Chondrocyte (in vitro differentiated cells): ENCODE measurements at regions not wholly inside any gene's neighbourhood (a gene's known extent, or its start where the extent isn't known, plus 50 kb on each side); places are given as distances from the start of the nearest gene placed in this dataset.

Experiments
- DNase-seq: peaks from one replicate; pipeline ENCODE4 v3.0.0; 2021; ENCODE audit warnings: mixed read lengths, low spot score
- H3K27ac Mint-ChIP-seq: one replicate; pipeline ENCODE4 v1.8.0; 2021; ENCODE audit warnings: mild to moderate bottlenecking, moderate library complexity, mixed read lengths; ENCODE audit not compliant: unreplicated experiment
- H3K27me3 Mint-ChIP-seq: 2 replicates; pipeline ENCODE4 v1.8.0; 2021; ENCODE audit warnings: low read depth, mixed read lengths
- H3K36me3 Mint-ChIP-seq: 2 replicates; pipeline ENCODE4 v1.8.0; 2021; ENCODE audit warnings: low read depth, mixed read lengths
- H3K4me1 Mint-ChIP-seq: 2 replicates; pipeline ENCODE4 v1.8.0; 2021; ENCODE audit warnings: low read depth, mild to moderate bottlenecking, mixed read lengths
- H3K4me3 Mint-ChIP-seq: one replicate; pipeline ENCODE4 v1.8.0; 2021; ENCODE audit warnings: mild to moderate bottlenecking, moderate library complexity, mixed read lengths; ENCODE audit not compliant: unreplicated experiment
- H3K9me3 Mint-ChIP-seq: 2 replicates; pipeline ENCODE4 v1.8.0; 2021; ENCODE audit warnings: low read depth, mixed read lengths
- CTCF ChIP-seq: fragments of 200-600 bp; sonication (generic); IDR thresholded peaks from 2 replicates; pipeline ENCODE4 v1.5.0; 2021; ENCODE audit warnings: antibody characterized with exemption, mild to moderate bottlenecking, moderate library complexity

- Mint-ChIP-seq H3K4me3 (no peak overlapping the region), H3K9me3 (peaks cover 4% of the 10 kb centered on the region), H3K27me3 (no peaks in the 10 kb centered on the region), H3K36me3 (peaks cover 2% of the 10 kb centered on the region), H3K4me1 (peaks cover 14% of the 10 kb centered on the region), H3K27ac (no peak overlapping the region)
- DNase-seq: no peak
- no peak for TF ChIP-seq CTCF
These were observed 105.5 kb upstream of the SSTR4 start for GRCh38 chr20:22929661-22930060.

GRCh38 chr20:22931653-22932608 lies 103.2 kb upstream of the SSTR4 start:
- peaks cover 2% of the 10 kb centered on the region for H3K36me3 Mint-ChIP-seq
- no peaks in the 10 kb centered on the region for H3K27me3 Mint-ChIP-seq
- H3K4me3 Mint-ChIP-seq: no peak overlapping the region
- DNase-seq: no peak
- no peak overlapping the region for H3K27ac Mint-ChIP-seq
- TF ChIP-seq CTCF: no peak
- H3K4me1 Mint-ChIP-seq: peaks cover 4% of the 10 kb centered on the region
- peaks cover 4% of the 10 kb centered on the region for H3K9me3 Mint-ChIP-seq

GRCh38 chr20:22939181-22939580 lies 95.9 kb upstream of the SSTR4 start:
- TF ChIP-seq CTCF: no peak
- peaks cover under 1% of the 10 kb centered on the region for H3K9me3 Mint-ChIP-seq
- peaks cover 2% of the 10 kb centered on the region for H3K36me3 Mint-ChIP-seq
- H3K4me3 Mint-ChIP-seq: no peak overlapping the region
- no peaks in the 10 kb centered on the region for H3K4me1 Mint-ChIP-seq
- H3K27me3 Mint-ChIP-seq: no peaks in the 10 kb centered on the region
- H3K27ac Mint-ChIP-seq: no peak overlapping the region
- no peak for DNase-seq

GRCh38 chr20:22940350-22940749 lies 94.8 kb upstream of the SSTR4 start:
- Mint-ChIP-seq H3K4me1 (peaks cover under 1% of the 10 kb centered on the region), H3K4me3 (no peak overlapping the region), H3K27ac (no peak overlapping the region), H3K36me3 (peaks cover 1% of the 10 kb centered on the region), H3K9me3 (no peaks in the 10 kb centered on the region), H3K27me3 (no peaks in the 10 kb centered on the region)
- no peak for TF ChIP-seq CTCF
- DNase-seq: no peak

- TF ChIP-seq CTCF: no peak
- H3K36me3 Mint-ChIP-seq: peaks cover 1% of the 10 kb centered on the region
- H3K27ac Mint-ChIP-seq: no peak overlapping the region
- no peaks in the 10 kb centered on the region for H3K9me3 Mint-ChIP-seq
- H3K27me3 Mint-ChIP-seq: no peaks in the 10 kb centered on the region
- peaks cover 12% of the 10 kb centered on the region for H3K4me1 Mint-ChIP-seq
- DNase-seq: no peak
- H3K4me3 Mint-ChIP-seq: no peak overlapping the region
These were observed 93.6 kb upstream of the SSTR4 start for GRCh38 chr20:22941550-22941949.
